HCEC 1CT (cell line): ENCODE measurements at regions not wholly inside any gene's neighbourhood (a gene's known extent, or its start where the extent isn't known, plus 50 kb on each side); places are given as distances from the start of the nearest gene placed in this dataset.

Experiments used
- DNase-seq: peaks from one replicate; pipeline ENCODE4 v3.0.0-alpha.2; 2017

GRCh38 chr2:83085869-83086268 is 1373.2 kb downstream of the SUCLG1 start:
- no peak for DNase-seq

- peak; percentile 78 for DNase-seq
These were observed 1377.0 kb downstream of the SUCLG1 start for GRCh38 chr2:83081826-83082690.

- DNase-seq: no peak
These were observed 1380.1 kb downstream of the SUCLG1 start for GRCh38 chr2:83079007-83079406.

GRCh38 chr2:83072767-83073166 is 1386.3 kb downstream of the SUCLG1 start:
- no peak for DNase-seq

GRCh38 chr2:83071914-83072313 is 1387.2 kb downstream of the SUCLG1 start:
- no peak for DNase-seq

- no peak for DNase-seq
These were observed 1387.7 kb downstream of the SUCLG1 start for GRCh38 chr2:83071352-83071751.

- DNase-seq: peak; percentile 21
These were observed 1389.4 kb downstream of the SUCLG1 start for GRCh38 chr2:83069724-83070123.

- DNase-seq: peak; percentile 41
These were observed 1390.4 kb downstream of the SUCLG1 start for GRCh38 chr2:83068714-83069113.

- no peak for DNase-seq
These were observed 1391.1 kb downstream of the SUCLG1 start for GRCh38 chr2:83067947-83068346.

GRCh38 chr2:83063933-83064332 is 1395.1 kb downstream of the SUCLG1 start:
- no peak for DNase-seq

- peak; percentile 14 for DNase-seq
These were observed 1395.6 kb downstream of the SUCLG1 start for GRCh38 chr2:83063511-83063910.

- no peak for DNase-seq
These were observed 1400.4 kb downstream of the SUCLG1 start for GRCh38 chr2:83058683-83059082.

- DNase-seq: peak; percentile 93
These were observed 1403.6 kb downstream of the SUCLG1 start for GRCh38 chr2:83055376-83056010.

GRCh38 chr2:83054751-83055150 is 1404.3 kb downstream of the SUCLG1 start:
- peak; percentile 52 for DNase-seq

- DNase-seq: no peak
These were observed 1407.4 kb downstream of the SUCLG1 start for GRCh38 chr2:83051538-83052170.

GRCh38 chr2:83042053-83042452 is 1417.0 kb downstream of the SUCLG1 start:
- no peak for DNase-seq

- DNase-seq: peak; percentile 10
These were observed 1436.4 kb downstream of the SUCLG1 start for GRCh38 chr2:83022631-83023210.

- DNase-seq: peak; percentile 12
These were observed 1441.6 kb downstream of the SUCLG1 start for GRCh38 chr2:83017366-83018090.

- DNase-seq: no peak
These were observed 1442.6 kb downstream of the SUCLG1 start for GRCh38 chr2:83016343-83017110.

GRCh38 chr2:83015900-83016299 is 1443.2 kb downstream of the SUCLG1 start:
- DNase-seq: no peak

GRCh38 chr2:83015035-83015715 is 1443.9 kb downstream of the SUCLG1 start:
- no peak for DNase-seq
